ENCODE measurements at regions not wholly inside any gene's neighbourhood (a gene's known extent, or its start where the extent isn't known, plus 50 kb on each side); places are given as distances from the start of the nearest gene placed in this dataset.

- ChIA-PET POLR2A (no interaction called here), CTCF (no interaction called here)
- BruUV-seq (replicated peaks), result no TSS peak
- Mint-ChIP-seq H3K4me3 (ENCODE audit: unreplicated experiment) (no peak overlapping the region), H3K27me3 (ENCODE audit: insufficient read depth, unreplicated experiment) (no peaks in the 10 kb centered on the region), H3K36me3 (ENCODE audit: insufficient read depth, unreplicated experiment) (no peaks in the 10 kb centered on the region), H3K9me3 (ENCODE audit: unreplicated experiment) (no peaks in the 10 kb centered on the region), H3K27ac (ENCODE audit: unreplicated experiment) (no peak overlapping the region), H3K4me1 (ENCODE audit: low read depth, unreplicated experiment) (no peaks in the 10 kb centered on the region)
- H3K27me3 ChIP-seq (replicated peaks; ENCODE audit: control insufficient read depth, insufficient read depth, low read length), result no peaks in the 10 kb centered on the region
- intact Hi-C loops (cut with micrococcal nuclease; ENCODE audit: unreplicated experiment), result no loop called here
- H3K4me1 ChIP-seq, result peaks cover 7% of the 10 kb centered on the region; the same call in 1 of the 2 replicates
- TF ChIP-seq CTCF (IDR thresholded peaks at IDR 0.05; ENCODE audit: insufficient read depth in 1 of 2, low read depth in 1 of 2, low read length in 1 of 2, severe bottlenecking in 1 of 2, unreplicated experiment in 1 of 2), result no peak
- no peaks in the 10 kb centered on the region for H3K9me3 ChIP-seq
- H3K36me3 ChIP-seq (ENCODE audit: control insufficient read depth, insufficient read depth, low read length), result no peaks in the 10 kb centered on the region
- no peak overlapping the region for H3K4me3 ChIP-seq (ENCODE audit: low read depth, low read length)
- peak in 1 of 2 experiments; percentile 24 for DNase-seq
Observed at GRCh38 chr3:74409066-74409465, 205.4 kb downstream of the CNTN3 start.

- no peak overlapping the region for H3K4me3 ChIP-seq (ENCODE audit: low read depth, low read length)
- no peak overlapping the region for H3K27ac Mint-ChIP-seq (ENCODE audit: unreplicated experiment)
- no peaks in the 10 kb centered on the region for H3K4me1 Mint-ChIP-seq (ENCODE audit: low read depth, unreplicated experiment)
- H3K27me3 ChIP-seq (replicated peaks; ENCODE audit: control insufficient read depth, insufficient read depth, low read length), result no peaks in the 10 kb centered on the region
- intact Hi-C loops (cut with micrococcal nuclease; ENCODE audit: unreplicated experiment), result no loop called here
- no peak for TF ChIP-seq CTCF (IDR thresholded peaks at IDR 0.05; ENCODE audit: insufficient read depth in 1 of 2, low read depth in 1 of 2, low read length in 1 of 2, severe bottlenecking in 1 of 2, unreplicated experiment in 1 of 2)
- CTCF ChIA-PET, result no interaction called here
- POLR2A ChIA-PET, result no interaction called here
- H3K9me3 ChIP-seq, result no peaks in the 10 kb centered on the region
- no peaks in the 10 kb centered on the region for H3K36me3 ChIP-seq (ENCODE audit: control insufficient read depth, insufficient read depth, low read length)
- no peaks in the 10 kb centered on the region for H3K4me1 ChIP-seq
- no peaks in the 10 kb centered on the region for H3K36me3 Mint-ChIP-seq (ENCODE audit: insufficient read depth, unreplicated experiment)
- no TSS peak for BruUV-seq (replicated peaks)
- no peaks in the 10 kb centered on the region for H3K9me3 Mint-ChIP-seq (ENCODE audit: unreplicated experiment)
- H3K4me3 Mint-ChIP-seq (ENCODE audit: unreplicated experiment), result no peak overlapping the region
- no peak for DNase-seq
- no peaks in the 10 kb centered on the region for H3K27me3 Mint-ChIP-seq (ENCODE audit: insufficient read depth, unreplicated experiment)
Observed at GRCh38 chr3:74403307-74403706, 211.2 kb downstream of the CNTN3 start.

GRCh38 chr3:74402821-74403220, 211.6 kb downstream of the CNTN3 start:
- intact Hi-C loops (cut with micrococcal nuclease; ENCODE audit: unreplicated experiment), result no loop called here
- no peak for DNase-seq
- no peaks in the 10 kb centered on the region for H3K36me3 Mint-ChIP-seq (ENCODE audit: insufficient read depth, unreplicated experiment)
- H3K4me1 ChIP-seq, result no peaks in the 10 kb centered on the region
- TF ChIP-seq CTCF (IDR thresholded peaks at IDR 0.05; ENCODE audit: insufficient read depth in 1 of 2, low read depth in 1 of 2, low read length in 1 of 2, severe bottlenecking in 1 of 2, unreplicated experiment in 1 of 2), result no peak
- H3K4me1 Mint-ChIP-seq (ENCODE audit: low read depth, unreplicated experiment), result no peaks in the 10 kb centered on the region
- H3K27me3 ChIP-seq (replicated peaks; ENCODE audit: control insufficient read depth, insufficient read depth, low read length), result no peaks in the 10 kb centered on the region
- no TSS peak for BruUV-seq (replicated peaks)
- ChIA-PET POLR2A (no interaction called here), CTCF (no interaction called here)
- H3K9me3 Mint-ChIP-seq (ENCODE audit: unreplicated experiment), result no peaks in the 10 kb centered on the region
- no peak overlapping the region for H3K4me3 Mint-ChIP-seq (ENCODE audit: unreplicated experiment)
- H3K27me3 Mint-ChIP-seq (ENCODE audit: insufficient read depth, unreplicated experiment), result no peaks in the 10 kb centered on the region
- H3K9me3 ChIP-seq, result no peaks in the 10 kb centered on the region
- no peaks in the 10 kb centered on the region for H3K36me3 ChIP-seq (ENCODE audit: control insufficient read depth, insufficient read depth, low read length)
- H3K27ac Mint-ChIP-seq (ENCODE audit: unreplicated experiment), result no peak overlapping the region
- no peak overlapping the region for H3K4me3 ChIP-seq (ENCODE audit: low read depth, low read length)

Data from Caco-2 (cell line).